Stimulated activated CD8-positive, alpha-beta memory T cell treated with anti-CD3 and anti-CD28 coated beads, Interleukin-4, amount 100 ng/mL, for 24 hours (primary cell): ENCODE measurements at regions not wholly inside any gene's neighbourhood (a gene's known extent, or its start where the extent isn't known, plus 50 kb on each side); places are given as distances from the start of the nearest gene placed in this dataset.
"Not testable (repeated sequence)": the region's sequence is repeated elsewhere in the genome, so short reads cannot be mapped to it uniquely, and the experiment has no call there.

Experiments
- DNase-seq: peaks from one replicate; pipeline ENCODE4 v3.0.0-alpha.2; 2020; ENCODE audit warnings: low read depth

- DNase-seq: no peak
Observed at GRCh38 chr3:153840487-153840886, 280.7 kb upstream of the ARHGEF26 start.

DNA sequence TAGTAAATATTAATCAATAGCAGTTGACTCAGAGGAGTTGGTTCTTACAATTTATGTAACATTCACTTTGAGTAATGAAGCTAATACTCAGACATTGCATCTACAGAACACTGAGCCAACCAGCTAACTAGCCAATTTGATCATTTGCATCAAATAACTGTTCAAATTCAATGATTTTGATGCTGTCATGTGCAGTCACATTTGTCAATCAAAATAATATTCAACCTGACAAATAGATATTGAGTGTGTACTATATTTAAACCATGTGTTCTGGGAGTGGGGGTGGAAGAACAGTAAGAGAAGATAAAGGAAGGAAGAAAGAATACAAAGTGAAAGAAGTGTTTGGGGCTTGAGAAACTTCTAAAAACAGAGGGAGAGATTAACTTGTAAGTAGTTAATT, 277.2 kb upstream of the ARHGEF26 start:
- DNase-seq: no peak

- no peak for DNase-seq
Observed at GRCh38 chr3:153845311-153845710, 275.9 kb upstream of the ARHGEF26 start.

DNA sequence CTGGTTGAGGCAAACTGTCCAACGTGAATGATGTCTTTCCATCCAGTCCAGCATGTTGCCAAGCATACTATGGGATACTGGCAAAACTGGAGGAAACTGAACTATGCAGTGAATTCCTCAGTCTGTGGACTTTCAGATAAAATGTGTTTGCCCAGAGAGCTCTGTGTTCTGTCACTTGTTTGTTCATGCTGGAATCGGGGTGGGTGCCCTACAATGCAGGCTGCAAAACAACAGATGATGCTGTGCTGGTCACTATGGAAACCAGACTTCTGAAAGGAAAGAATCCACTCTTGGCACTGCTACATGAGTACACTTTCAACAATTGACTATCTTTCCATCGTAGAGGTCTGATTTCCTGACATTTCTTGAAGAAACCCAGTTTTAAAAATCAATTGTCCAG, 272.5 kb upstream of the ARHGEF26 start:
- DNase-seq: no peak

- no peak for DNase-seq
Observed at GRCh38 chr3:153852355-153852754, 268.8 kb upstream of the ARHGEF26 start.

- DNase-seq: no peak
Observed at GRCh38 chr3:153853163-153853562, 268.0 kb upstream of the ARHGEF26 start.

DNA sequence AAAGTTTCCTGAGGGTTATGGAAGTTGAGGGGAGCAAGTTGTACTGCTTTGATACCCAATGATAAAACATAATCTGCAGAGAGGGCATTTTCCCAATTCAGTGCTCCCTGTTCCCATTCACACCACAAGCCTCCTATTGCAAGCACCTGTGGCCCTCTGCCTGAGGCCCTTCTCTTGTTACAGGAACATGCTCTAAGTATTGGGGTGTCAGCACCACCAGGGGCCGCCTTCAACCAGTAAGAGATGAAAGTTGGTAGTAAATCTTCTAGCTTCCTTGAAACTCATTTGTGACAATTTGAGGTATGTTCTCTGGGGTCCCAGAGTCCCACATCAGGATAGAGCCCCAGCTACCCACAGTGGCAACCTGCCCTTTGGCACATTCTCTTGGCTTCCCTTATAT, 265.4 kb upstream of the ARHGEF26 start:
- no peak for DNase-seq

- DNase-seq: no peak
Observed at GRCh38 chr3:153856932-153857331, 264.3 kb upstream of the ARHGEF26 start.

- no peak for DNase-seq
Observed at GRCh38 chr3:153864793-153865192, 256.4 kb upstream of the ARHGEF26 start.

DNA sequence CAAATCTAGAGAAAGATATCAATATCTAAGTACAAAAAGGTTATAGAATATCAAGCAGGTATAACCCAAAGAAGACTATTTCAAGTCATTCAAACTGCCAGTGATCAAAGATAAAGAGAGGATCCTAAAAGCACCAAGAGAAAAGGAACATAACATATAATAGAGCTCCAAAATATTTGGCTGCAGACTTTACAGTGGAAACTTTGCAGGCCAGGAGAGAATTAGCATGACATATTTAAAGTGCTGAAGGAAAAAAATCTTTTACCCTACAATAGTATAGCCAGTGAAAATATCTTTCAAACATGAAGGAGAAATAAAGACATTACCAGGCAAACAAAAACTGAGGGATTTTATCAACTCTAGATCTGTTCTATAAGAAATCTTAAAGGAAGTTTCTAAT, 254.3 kb upstream of the ARHGEF26 start:
- DNase-seq: no peak

DNA sequence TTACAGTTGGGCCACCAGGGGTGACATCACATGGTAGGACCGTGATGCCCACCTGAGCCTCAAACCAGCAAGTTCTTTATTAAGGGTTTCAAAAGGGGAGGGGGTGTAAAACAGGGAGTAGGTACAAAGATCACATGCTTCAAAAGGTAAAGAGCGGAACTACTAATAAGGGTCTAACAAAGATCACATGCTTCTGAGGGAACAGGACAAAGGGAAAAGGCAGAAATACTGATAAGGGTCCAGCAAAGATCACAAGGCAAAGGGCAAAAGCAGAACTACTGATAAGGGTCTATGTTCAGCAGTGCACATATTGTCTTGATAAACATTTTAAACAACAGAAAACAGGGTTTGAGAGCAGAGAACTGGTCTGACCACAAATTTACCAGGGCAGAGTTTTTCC, 246.8 kb upstream of the ARHGEF26 start:
- not testable (repeated sequence) for DNase-seq

- no peak for DNase-seq
Observed at GRCh38 chr3:153880493-153880892, 240.7 kb upstream of the ARHGEF26 start.

DNA sequence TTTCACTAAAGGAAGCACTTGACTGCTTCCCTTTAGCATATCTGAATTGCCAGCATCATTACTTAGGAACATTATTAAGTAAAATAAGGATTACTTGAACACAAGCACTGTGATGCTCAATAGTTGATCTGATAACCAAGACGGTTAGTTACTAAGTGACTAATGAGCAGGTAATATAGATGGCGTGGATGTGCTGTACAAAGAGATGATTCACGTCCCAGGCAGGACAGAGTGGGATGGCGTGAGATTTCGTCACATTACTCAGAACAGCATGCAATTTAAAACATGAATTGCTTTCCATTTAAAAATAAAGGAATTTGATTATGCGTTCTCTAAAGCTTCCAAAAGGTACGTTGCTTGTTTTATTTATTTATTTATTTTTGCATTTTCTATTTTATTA, 240.0 kb upstream of the ARHGEF26 start:
- DNase-seq: no peak

DNA sequence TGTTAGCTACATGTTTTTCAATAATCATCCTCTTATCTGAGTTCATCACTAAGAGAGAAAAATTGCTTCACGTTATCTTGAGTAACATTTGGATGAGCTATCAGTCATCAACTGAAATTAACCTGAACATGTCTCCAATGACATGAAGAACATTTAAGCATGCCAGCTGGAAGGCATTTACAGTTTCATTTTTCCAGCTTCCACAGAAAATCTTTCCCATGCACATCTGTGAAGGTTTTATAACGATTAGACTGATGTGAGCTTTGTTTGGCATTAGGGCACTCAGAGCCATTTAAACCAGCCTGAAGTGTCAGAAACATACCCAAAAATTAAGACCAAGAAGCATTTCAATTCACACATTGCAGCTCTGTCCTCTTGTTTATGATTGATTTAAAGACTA, 235.8 kb upstream of the ARHGEF26 start:
- no peak for DNase-seq

GRCh38 chr3:153889905-153890334, 231.3 kb upstream of the ARHGEF26 start:
- no peak for DNase-seq

GRCh38 chr3:153892126-153892525, 229.1 kb upstream of the ARHGEF26 start:
- DNase-seq: no peak

DNA sequence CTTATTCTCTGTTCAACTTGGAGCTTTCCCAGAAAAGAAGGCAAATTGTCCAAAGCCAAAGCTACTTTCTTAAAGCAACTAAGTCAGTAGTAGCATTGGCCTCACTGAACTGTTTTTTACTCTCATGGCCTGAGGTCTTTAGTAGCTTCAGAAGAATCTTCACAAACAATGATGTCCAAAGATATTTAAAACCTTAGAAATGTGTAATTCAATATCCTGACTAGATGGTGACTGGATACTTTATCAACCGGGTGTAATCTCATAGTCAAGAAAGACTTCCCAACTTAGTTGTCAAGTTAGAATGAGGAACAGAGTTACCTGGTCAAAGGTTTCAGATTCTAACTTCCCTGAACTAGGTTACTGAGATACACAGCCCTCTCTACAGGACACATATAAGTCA, 226.3 kb upstream of the ARHGEF26 start:
- no peak for DNase-seq

- no peak for DNase-seq
Observed at GRCh38 chr3:153896197-153896596, 225.0 kb upstream of the ARHGEF26 start.

GRCh38 chr3:153897025-153897723, 224.0 kb upstream of the ARHGEF26 start:
- no peak for DNase-seq

GRCh38 chr3:153897842-153898241, 223.3 kb upstream of the ARHGEF26 start:
- DNase-seq: no peak

DNA sequence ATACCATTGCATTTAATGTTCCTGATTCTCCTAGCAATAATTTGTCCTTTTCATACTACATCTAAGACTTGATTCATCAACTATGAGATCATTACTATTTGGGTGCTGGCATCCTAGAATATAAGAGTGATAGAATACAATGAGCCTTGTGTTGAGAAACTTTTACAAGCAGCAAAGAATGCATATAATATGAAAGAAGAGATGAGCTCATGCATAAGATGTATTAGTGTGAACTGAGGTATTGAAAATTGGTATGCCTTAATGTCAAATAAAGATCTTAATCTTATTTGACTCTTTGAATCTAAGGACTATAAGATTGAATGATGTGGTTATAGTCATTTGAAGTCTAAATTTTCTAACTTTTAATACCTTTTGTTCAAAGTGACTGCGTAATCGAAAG, 220.0 kb upstream of the ARHGEF26 start:
- DNase-seq: no peak

DNA sequence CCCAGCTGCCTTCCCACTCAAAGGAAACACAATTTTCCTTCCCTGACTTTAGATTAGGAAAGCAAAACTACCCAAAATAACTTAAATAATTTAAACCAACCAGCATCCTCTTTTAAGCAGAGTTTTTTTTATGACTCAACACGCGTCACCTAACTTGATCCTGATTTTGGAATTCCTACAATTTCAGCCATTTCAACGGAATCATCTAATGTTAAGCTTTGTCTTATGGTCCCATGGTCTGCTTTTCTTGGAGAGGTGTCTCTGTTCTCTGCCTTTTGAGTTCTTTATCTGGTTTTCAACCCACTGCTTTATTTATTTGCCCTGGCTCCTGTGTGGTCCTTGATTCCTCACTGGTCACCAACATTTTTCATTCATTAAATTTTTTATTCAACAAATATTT, 219.2 kb upstream of the ARHGEF26 start:
- DNase-seq: no peak

DNA sequence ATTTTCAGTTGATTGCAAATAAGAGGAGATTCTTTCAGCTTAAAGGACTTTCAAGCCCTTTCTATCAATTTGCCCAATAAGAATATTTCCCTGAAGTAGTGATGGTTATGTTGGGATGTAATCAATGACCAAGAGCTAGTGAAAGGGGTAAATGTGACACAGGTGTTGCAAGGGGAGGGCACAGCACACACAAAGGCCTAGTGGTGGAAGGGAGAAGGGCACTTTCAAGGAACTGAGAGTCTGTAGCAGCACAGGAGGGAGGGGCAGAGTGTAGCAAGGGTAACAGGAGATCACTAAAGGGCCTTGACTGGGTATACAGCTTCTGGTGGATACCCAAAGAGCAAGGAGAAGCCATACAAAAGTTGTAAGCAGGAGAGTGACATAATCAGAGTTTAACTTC, 217.8 kb upstream of the ARHGEF26 start:
- no peak for DNase-seq

DNA sequence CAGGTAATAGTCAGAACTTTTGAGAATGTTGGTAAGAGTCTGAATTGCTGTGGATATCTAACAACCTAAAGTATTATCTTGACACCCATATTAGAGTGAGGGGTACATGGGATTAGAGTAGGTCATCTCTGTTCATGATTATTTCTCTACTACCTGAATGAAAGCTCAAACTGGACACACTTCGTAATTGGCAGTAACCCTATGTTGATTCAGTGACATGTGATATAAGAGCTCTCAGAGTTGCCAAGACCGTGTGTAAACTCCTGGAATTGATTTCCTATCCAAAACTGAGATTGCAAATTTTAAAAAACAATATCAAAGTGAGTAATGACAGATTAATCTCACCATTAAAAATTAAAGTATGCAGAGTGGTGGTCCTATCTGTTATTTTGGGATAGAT, 214.8 kb upstream of the ARHGEF26 start:
- no peak for DNase-seq

DNA sequence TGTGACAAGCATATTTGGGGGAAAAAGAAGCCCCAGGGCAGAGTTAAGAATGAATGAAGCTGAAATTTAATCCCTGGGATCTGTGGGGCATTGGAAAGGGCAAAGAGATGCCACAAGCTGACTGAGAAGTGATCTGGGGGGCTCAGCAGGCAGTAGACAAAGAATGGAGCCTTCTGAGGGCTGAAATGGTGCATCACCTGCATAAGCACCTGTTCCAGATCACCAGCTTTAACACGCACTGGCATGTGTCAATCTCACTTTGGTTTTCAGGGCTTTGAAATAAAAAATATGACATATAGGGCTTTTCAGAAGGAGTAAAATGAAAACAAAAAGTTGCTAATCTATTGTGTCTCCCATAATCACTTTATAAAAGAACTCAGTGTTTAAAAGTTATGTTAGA, 210.8 kb upstream of the ARHGEF26 start:
- DNase-seq: no peak
